NCI-H345 (cell line): ENCODE measurements at regions not wholly inside any gene's neighbourhood (a gene's known extent, or its start where the extent isn't known, plus 50 kb on each side); places are given as distances from the start of the nearest gene placed in this dataset.
"Not testable (repeated sequence)": the region's sequence is repeated elsewhere in the genome, so short reads cannot be mapped to it uniquely, and the experiment has no call there.

ENCODE experiments used
- DNase-seq: peaks from one replicate; lab custom pipeline; 2025; lab: John Stamatoyannopoulos, UW

- no peak for DNase-seq
These were observed 180.3 kb downstream of the HDGFL1 start for GRCh38 chr6:22749696-22750095.

DNA sequence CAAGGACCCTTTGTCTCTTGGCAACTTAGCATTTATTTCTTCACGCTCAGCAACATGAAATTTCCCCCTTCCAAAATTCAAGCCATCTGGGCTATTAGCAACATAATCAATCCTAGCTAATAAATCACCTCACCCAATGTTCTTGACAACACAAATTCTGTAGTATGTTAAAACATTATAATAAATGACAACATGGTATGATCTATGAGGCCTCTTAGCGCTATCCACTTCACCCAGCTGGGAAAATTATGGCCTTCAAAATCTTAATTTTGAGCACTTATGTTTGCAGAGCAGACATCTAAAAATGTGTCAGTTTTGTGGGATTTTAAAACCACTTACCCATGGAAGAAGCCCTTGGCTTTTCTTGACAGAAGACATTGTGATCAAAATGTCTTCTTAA lies 181.9 kb downstream of the HDGFL1 start:
- DNase-seq = no peak

DNA sequence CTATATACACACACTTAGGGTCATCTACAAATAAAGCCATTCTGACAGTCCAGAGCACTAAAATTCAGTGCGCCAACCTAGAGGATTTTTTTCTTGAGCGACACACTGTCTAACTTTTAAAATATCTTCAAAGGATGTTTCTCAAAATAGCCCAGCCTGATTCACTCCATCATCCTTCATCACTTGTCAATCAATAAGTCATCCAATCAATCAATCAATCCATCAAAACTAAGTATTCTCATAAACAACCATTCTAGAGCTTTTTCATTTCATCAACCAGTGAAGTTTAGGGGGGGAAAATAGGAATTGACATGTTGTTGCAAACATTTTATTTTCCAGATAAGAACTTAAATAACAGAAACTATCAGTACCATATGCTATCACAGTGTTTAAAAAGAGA lies 183.2 kb downstream of the HDGFL1 start:
- DNase-seq = no peak

DNA sequence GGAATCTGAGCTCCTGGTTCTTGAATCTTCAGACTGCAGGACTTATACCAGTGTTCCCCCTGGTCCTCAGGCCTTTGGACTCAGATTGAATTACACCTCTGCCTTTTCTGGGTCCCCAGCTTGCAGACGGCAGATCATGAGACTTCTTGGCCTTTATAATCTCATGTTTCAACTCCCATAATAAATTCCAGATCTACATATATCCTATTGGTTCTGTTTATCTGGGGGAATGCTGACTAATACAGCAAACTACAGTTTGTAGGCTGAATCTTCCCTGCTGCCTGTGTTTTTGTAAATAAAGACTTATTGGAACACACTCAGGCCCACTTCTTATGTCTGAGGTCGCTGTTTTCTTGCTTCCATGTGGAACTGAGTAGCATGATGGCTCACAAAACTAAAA lies 184.7 kb downstream of the HDGFL1 start:
- DNase-seq = no peak

DNA sequence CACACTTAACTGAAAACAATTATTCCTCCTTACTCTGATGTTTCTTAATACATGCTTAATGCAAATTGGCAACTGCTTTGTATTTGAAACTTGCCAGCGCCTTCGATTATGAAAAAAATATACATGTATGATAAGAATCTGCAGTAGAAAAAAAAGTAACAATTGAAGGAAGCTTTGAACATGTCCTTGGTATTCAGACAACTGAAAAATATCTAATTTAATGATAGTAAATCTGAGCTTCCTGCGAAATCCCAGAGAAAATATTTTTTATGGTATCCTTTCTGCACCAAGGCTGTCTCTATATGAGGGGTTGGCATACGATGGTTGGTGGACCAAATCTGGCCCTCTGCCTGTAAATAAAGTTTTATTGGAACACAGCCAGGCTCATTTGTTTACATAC lies 186.2 kb downstream of the HDGFL1 start:
- DNase-seq = peak; percentile 37

DNA sequence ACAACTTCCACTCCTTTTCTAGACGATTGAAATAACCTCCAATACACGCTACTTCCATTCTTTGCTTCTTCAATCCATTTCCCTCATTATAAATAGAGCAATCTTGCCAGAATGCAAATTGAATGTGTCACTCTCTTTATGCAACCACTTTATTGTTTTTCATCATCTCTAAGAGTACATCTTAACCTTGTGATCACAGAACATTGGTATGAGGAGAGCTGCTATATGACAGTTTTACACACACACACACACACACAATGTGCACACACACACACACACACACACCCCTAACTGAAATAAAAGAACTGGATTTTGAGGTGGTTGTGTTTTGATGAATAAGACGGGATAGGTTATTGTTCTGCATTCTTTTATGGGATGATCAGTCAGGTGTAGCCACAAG lies 187.0 kb downstream of the HDGFL1 start:
- DNase-seq = no peak

- DNase-seq = no peak
These were observed 195.1 kb downstream of the HDGFL1 start for GRCh38 chr6:22764496-22764895.

- no peak for DNase-seq
These were observed 195.6 kb downstream of the HDGFL1 start for GRCh38 chr6:22765015-22765414.

GRCh38 chr6:22766979-22767378 lies 197.6 kb downstream of the HDGFL1 start:
- DNase-seq = no peak

- no peak for DNase-seq
These were observed 200.7 kb downstream of the HDGFL1 start for GRCh38 chr6:22770054-22770453.

- no peak for DNase-seq
These were observed 204.8 kb downstream of the HDGFL1 start for GRCh38 chr6:22774129-22774528.

- DNase-seq = not testable (repeated sequence)
These were observed 209.1 kb downstream of the HDGFL1 start for GRCh38 chr6:22778438-22778837.

DNA sequence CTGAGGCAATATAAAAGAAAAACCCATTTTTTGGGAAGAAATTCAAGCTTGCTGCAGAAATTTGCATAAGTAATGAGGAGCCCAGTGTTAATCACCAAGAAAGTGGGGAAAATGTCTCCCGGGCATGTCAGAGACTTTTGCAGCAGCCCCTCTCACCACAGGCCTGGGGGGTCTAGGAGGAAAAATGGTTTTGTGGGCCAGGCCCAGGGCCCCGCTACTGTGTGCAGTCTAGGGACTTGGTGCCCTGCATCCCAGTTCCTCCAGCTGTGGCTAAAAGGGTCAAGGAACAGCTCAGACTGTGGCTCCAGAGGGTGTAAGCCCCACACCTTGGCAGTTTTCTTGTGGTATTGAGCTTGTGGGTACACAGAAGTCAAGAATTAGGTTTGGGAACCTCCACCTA lies 209.7 kb downstream of the HDGFL1 start:
- no peak for DNase-seq

GRCh38 chr6:22783931-22784330 lies 214.6 kb downstream of the HDGFL1 start:
- DNase-seq = no peak

GRCh38 chr6:22784601-22785410 lies 215.4 kb downstream of the HDGFL1 start:
- peak; percentile 51 for DNase-seq

DNA sequence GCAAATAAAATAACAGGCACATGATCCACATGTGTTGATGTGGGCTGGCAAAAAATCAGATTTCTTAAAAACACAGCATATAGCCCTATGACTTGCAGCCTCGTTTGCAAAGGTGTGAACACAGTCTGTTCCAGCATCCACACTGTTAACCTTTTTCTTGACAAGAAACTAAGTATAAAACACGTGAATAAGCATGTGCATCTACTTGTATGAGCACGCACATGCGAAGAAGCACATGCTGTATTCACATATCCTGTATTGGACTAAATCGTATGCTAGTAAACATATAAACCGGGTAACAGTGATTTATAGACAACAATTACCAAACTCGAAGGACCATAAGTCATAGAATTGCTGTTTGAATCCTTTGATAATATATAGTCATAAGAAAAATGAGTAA lies 218.7 kb downstream of the HDGFL1 start:
- no peak for DNase-seq

DNA sequence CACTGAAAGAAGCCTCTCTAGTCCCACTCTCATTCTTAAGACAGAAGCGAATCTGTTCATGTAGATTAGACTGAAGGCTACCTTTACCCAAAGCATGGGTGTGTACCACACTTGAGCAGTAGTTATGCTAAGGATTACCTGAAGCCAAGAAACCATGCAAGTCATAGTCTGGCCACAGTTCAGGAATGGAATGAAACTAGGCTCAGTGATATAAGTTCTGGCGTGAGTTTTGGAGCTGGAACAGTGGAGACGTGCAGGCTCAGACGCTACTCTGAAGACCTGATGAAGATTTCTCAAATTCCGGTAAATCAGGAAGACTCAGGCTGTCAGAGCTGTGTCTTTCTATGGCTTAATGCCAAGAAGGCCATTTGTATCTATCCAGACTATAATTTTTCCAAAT lies 219.9 kb downstream of the HDGFL1 start:
- no peak for DNase-seq

DNA sequence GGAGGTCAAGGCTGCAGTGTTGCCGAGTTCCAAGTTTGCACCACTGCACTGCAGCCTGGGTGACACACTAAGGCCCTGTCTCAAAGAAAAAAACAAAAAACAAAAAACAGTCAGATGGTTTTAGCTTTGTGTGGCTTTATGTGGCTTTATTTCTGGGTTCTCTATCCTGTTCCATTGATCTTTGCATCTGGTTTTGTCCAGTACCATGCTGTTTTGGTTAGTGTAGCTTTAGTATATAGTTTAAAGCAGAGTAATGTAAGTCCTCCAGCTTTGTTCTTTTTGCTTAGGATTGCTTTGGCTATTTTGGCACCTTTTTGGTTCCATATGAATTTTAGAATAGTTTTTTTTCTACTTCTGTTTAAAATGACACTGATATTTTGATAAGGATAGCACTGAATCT lies 225.5 kb downstream of the HDGFL1 start:
- DNase-seq = no peak

DNA sequence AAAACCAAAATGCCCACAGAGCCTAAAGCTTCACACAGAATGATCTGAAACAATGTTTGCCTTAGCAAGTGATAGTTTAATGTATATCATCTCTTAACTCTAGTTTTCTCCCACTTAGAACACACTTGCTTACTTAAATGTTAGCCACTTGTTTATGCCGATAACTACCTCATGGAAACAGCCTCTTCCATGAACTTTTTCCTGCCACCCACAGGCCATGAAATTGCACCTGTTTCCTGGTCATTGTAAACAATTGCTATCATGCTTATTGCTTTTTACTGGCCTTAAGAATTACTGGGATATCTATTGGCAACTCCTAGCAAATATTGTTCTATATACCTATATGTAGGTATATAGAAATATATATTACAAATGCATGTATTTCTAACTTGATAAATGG lies 231.1 kb downstream of the HDGFL1 start:
- no peak for DNase-seq

DNA sequence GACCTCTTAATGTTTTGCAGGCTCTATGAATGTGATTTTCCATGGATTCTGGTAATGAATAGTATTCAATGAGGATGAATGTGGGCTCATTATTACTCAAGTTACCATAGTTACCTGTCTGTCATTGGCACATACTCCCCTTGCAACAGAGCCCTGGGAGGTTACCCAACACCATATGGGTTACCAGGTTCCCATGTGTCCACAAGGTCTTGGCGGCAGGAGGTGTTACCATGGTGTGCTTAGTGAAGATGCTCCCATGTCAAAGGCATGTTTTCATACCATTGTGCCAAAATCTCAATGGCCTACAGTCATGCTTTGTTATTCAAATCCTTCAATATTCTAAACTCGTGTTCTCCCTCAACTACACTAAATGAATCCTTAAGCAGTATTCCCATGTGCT lies 232.5 kb downstream of the HDGFL1 start:
- DNase-seq = no peak

DNA sequence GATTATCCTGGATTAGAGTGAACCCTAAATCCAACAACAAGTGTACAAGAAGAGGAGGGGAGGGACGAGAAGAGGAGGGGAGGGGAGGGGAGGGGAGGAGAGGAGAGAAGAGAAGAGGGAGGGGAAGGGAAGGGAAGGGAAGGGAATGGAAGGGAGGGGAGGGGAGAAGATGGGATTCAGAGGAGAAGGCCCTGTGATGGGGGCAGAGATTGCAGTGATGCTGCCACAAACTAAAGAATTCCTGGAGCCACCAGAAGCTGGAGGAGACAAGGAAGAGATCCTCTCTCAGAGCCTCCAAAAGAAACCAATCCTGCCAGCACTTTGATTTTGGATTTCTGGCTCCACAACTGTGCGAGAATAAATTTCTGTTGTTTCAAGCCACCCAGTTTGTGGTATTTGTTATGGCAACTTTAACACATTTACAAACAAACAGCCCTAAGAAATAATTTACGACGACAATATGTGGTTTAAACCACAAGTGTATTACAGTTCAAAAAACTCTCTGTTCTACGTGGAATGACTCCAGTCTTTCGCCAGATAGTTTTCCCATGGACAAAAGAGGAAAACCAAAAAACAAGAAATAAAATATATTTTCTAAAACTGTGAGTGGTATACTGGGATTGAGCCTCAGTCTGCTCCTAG lies 235.4 kb downstream of the HDGFL1 start:
- no peak for DNase-seq

- DNase-seq = no peak
These were observed 237.9 kb downstream of the HDGFL1 start for GRCh38 chr6:22807261-22807660.

GRCh38 chr6:22807818-22808217 lies 238.5 kb downstream of the HDGFL1 start:
- no peak for DNase-seq

GRCh38 chr6:22808466-22808865 lies 239.1 kb downstream of the HDGFL1 start:
- no peak for DNase-seq
